ENCODE measurements at regions not wholly inside any gene's neighbourhood (a gene's known extent, or its start where the extent isn't known, plus 50 kb on each side); places are given as distances from the start of the nearest gene placed in this dataset.

DNA sequence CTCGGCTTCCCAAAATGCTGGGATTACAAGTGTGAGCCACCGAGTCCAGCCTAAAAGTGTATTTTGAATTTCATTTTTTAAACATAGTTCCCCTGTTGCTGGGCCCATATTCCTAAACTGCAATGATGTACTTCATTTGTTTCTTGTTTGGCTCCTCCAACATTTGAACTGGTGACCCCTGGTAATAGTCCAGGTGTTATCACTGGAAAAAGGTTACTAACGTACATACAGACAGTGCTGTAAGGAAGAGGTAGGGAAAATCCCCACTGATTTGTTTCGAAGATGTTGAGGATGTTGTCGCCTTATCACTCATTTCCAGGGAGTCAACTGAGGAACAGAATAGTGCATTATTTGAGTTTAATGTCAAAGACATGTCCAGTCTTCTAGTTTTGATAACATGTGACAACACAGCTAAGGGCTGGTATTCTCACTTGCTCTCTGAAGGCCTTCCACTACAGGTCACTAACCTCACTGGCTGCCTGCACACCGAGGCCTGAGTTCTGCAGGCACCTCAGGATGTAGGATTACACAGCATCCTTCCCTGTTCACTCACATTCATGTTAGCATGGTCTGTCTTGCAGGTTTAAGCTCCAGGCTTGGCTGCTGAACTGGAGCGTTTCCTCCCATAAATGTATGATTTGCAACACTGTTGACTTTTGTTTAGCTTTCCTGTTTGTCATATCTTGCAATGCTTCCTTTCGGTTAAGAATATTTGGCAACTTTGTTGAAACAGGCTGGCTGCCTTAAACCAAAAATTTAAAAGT, 362.8 kb downstream of the INHBA start:
- Histone ChIP-seq H3K4me1 (no peaks in the 10 kb centered on the region), H3K36me3 (no peaks in the 10 kb centered on the region), H3K27ac (no peak overlapping the region), H4K20me1 (no peaks in the 10 kb centered on the region), H3K9ac (no peak overlapping the region), H3K27me3 (no peaks in the 10 kb centered on the region), H3K4me2 (no peak overlapping the region), H3K4me3 (no peak overlapping the region), H3K9me3 (no peaks in the 10 kb centered on the region)
- TF ChIP-seq Cebpa-rat (IDR thresholded peaks at IDR 0.05), result no peak

DNA sequence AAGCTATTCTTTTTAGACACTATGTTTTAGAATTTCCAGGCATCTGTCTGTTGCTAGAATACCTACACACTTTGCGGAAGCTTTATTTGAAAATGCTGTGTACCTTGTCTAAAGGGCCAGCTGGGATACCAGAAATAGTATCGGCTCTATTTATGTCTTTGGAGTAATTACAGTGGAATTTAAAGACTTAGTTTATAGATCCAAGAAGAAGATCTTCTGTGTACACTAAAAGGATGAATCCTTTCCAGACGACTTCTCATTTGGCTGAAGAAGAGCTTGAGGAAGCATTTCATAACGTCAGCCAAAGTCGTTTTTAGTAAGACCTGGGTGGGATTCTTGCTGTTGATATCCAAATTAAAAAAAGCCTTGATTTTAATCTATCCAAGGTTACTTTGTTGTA, 365.9 kb downstream of the INHBA start:
- Histone ChIP-seq H3K9me3 (no peaks in the 10 kb centered on the region), H3K4me1 (0 out of 2 replicates have a peak, but pooled peaks cover 5% of the 10 kb centered on the region), H3K27ac (no peak overlapping the region), H3K36me3 (no peaks in the 10 kb centered on the region), H3K4me3 (no peak overlapping the region), H4K20me1 (no peaks in the 10 kb centered on the region), H3K27me3 (no peaks in the 10 kb centered on the region), H3K9ac (no peak overlapping the region), H3K4me2 (no peak overlapping the region)
- no peak for TF ChIP-seq Cebpa-rat (IDR thresholded peaks at IDR 0.05)

GRCh38 chr7:41336455-41336952, 366.4 kb downstream of the INHBA start:
- no peak for TF ChIP-seq Cebpa-rat (IDR thresholded peaks at IDR 0.05)
- no peak overlapping the region for H3K9ac ChIP-seq
- 0 out of 2 replicates have a peak, but pooled peaks cover 5% of the 10 kb centered on the region for H3K4me1 ChIP-seq
- no peak overlapping the region for H3K4me2 ChIP-seq
- H3K9me3 ChIP-seq, result no peaks in the 10 kb centered on the region
- H3K27me3 ChIP-seq, result no peaks in the 10 kb centered on the region
- H3K36me3 ChIP-seq, result no peaks in the 10 kb centered on the region
- no peak overlapping the region for H3K27ac ChIP-seq
- no peaks in the 10 kb centered on the region for H4K20me1 ChIP-seq
- no peak overlapping the region for H3K4me3 ChIP-seq

GRCh38 chr7:41334071-41334862, 368.6 kb downstream of the INHBA start:
- TF ChIP-seq Cebpa-rat (IDR thresholded peaks at IDR 0.05), result no peak
- no peaks in the 10 kb centered on the region for H3K9me3 ChIP-seq
- H4K20me1 ChIP-seq, result no peaks in the 10 kb centered on the region
- no peak overlapping the region for H3K4me2 ChIP-seq
- H3K4me3 ChIP-seq, result no peak overlapping the region
- H3K9ac ChIP-seq, result no peak overlapping the region
- no peaks in the 10 kb centered on the region for H3K36me3 ChIP-seq
- no peaks in the 10 kb centered on the region for H3K27me3 ChIP-seq
- H3K4me1 ChIP-seq, result 0 out of 2 replicates have a peak, but pooled peaks cover 5% of the 10 kb centered on the region
- no peak overlapping the region for H3K27ac ChIP-seq

GRCh38 chr7:41333511-41333910, 369.4 kb downstream of the INHBA start:
- H3K4me1 ChIP-seq, result 0 out of 2 replicates have a peak, but pooled peaks cover 5% of the 10 kb centered on the region
- no peak overlapping the region for H3K27ac ChIP-seq
- no peak for TF ChIP-seq Cebpa-rat (IDR thresholded peaks at IDR 0.05)

GRCh38 chr7:41331194-41331593, 371.7 kb downstream of the INHBA start:
- Histone ChIP-seq H3K4me3 (no peak overlapping the region), H4K20me1 (no peaks in the 10 kb centered on the region), H3K9ac (no peak overlapping the region), H3K27ac (no peak overlapping the region), H3K9me3 (no peaks in the 10 kb centered on the region), H3K4me1 (0 out of 2 replicates have a peak, but pooled peaks cover 5% of the 10 kb centered on the region), H3K4me2 (no peak overlapping the region), H3K36me3 (no peaks in the 10 kb centered on the region), H3K27me3 (no peaks in the 10 kb centered on the region)
- TF ChIP-seq Cebpa-rat (IDR thresholded peaks at IDR 0.05), result no peak

More at GRCh38 chr7:41333511-41333910, 369.4 kb downstream of the INHBA start:
- Histone ChIP-seq H3K9me3 (no peaks in the 10 kb centered on the region), H3K4me3 (no peak overlapping the region), H3K4me2 (no peak overlapping the region), H3K36me3 (no peaks in the 10 kb centered on the region), H3K27me3 (no peaks in the 10 kb centered on the region), H4K20me1 (no peaks in the 10 kb centered on the region), H3K9ac (no peak overlapping the region)

DNA sequence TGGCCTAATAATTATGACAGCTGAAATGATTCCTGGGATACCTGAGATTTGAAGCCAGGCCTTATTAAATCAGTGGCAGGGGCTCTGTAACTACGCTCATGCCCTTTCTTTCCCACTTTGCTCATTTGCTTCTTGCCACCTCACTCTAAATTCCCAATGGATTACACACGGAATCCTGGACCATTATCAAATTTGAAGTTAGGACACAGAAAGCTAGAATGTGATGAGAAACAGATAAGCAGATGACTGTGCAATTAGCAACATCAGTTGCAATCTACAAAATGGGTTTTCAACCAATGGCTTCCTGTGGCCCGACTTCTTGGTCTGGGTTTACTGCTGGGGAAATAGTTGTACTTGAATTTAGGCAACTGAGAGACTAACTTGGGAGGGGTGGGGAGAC, 374.3 kb downstream of the INHBA start:
- Histone ChIP-seq H3K4me3 (no peak overlapping the region), H3K9ac (no peak overlapping the region), H4K20me1 (no peaks in the 10 kb centered on the region), H3K9me3 (no peaks in the 10 kb centered on the region), H3K4me1 (0 out of 2 replicates have a peak, but pooled peaks cover 5% of the 10 kb centered on the region), H3K4me2 (no peak overlapping the region), H3K27ac (no peak overlapping the region), H3K36me3 (no peaks in the 10 kb centered on the region), H3K27me3 (no peaks in the 10 kb centered on the region)
- no peak for TF ChIP-seq Cebpa-rat (IDR thresholded peaks at IDR 0.05)

- H4K20me1 ChIP-seq, result no peaks in the 10 kb centered on the region
- no peak for TF ChIP-seq Cebpa-rat (IDR thresholded peaks at IDR 0.05)
- no peak overlapping the region for H3K27ac ChIP-seq
- no peaks in the 10 kb centered on the region for H3K27me3 ChIP-seq
- H3K4me1 ChIP-seq, result 0 out of 2 replicates have a peak, but pooled peaks cover 1% of the 10 kb centered on the region
- no peaks in the 10 kb centered on the region for H3K9me3 ChIP-seq
- no peak overlapping the region for H3K4me3 ChIP-seq
- H3K36me3 ChIP-seq, result no peaks in the 10 kb centered on the region
- no peak overlapping the region for H3K9ac ChIP-seq
- H3K4me2 ChIP-seq, result no peak overlapping the region
These were observed 374.8 kb downstream of the INHBA start for GRCh38 chr7:41328131-41328530.

- Histone ChIP-seq H3K4me2 (no peak overlapping the region), H3K4me3 (no peak overlapping the region), H3K27ac (no peak overlapping the region), H4K20me1 (no peaks in the 10 kb centered on the region), H3K4me1 (no peaks in the 10 kb centered on the region), H3K9me3 (no peaks in the 10 kb centered on the region), H3K36me3 (no peaks in the 10 kb centered on the region), H3K9ac (no peak overlapping the region), H3K27me3 (no peaks in the 10 kb centered on the region)
- TF ChIP-seq Cebpa-rat (IDR thresholded peaks at IDR 0.05), result no peak
These were observed 376.3 kb downstream of the INHBA start for GRCh38 chr7:41326616-41327015.

DNA sequence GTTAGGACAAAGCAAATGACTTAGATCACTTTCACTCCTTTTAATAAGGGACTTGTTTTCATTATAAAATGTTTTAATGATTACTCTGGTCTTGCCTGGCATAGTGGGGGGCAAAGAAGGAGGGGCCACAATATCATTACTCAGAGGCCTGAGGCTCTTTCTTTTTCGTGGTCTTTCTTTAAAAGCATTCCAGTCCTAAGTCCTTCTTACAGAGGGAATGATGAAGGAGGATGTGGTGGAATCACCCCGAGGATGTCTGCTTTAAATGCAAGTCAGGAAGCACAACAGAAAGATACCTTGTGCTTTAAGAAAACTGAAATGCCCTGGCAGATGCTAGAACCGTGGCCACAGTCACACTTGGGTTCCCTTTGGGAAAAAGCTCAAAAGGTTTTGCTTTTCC, 379.1 kb downstream of the INHBA start:
- Histone ChIP-seq H3K36me3 (no peaks in the 10 kb centered on the region), H3K27ac (no peak overlapping the region), H3K9me3 (peaks cover 2% of the 10 kb centered on the region; the same call in 1 of the 2 replicates), H3K27me3 (no peaks in the 10 kb centered on the region), H4K20me1 (no peaks in the 10 kb centered on the region), H3K4me3 (no peak overlapping the region), H3K4me1 (no peaks in the 10 kb centered on the region), H3K4me2 (no peak overlapping the region), H3K9ac (no peak overlapping the region)
- TF ChIP-seq Cebpa-rat (IDR thresholded peaks at IDR 0.05), result no peak
